HepG2 (cell line): ENCODE measurements at regions not wholly inside any gene's neighbourhood (a gene's known extent, or its start where the extent isn't known, plus 50 kb on each side); places are given as distances from the start of the nearest gene placed in this dataset.

Experiments
- ATAC-seq: fragments of 200-7000 bp; cut with Tn5 transposase; 3 replicates; pipeline ENCODE4 v1.9.1; 2020; ENCODE audit warnings: mild to moderate bottlenecking, moderate library complexity
- BruUV-seq: library from RNA; stranded (reverse); fragments of 400-500 nt; replicated peaks from 2 replicates; lab custom pipeline; 2021; lab: Mats Ljungman, UMichigan
- CTCF ChIA-PET: fragments of 300-600 bp; formaldehyde crosslinking; extraction: SDS; loops from one replicate; lab custom pipeline; 2021; ENCODE audit warnings: low total read pairs, inconsistent platforms, low intra/inter-chr PET ratio; lab: Yijun Ruan, JAX
- POLR2A ChIA-PET: fragments of 350-600 bp; sonication (Branson Sonifier 250); formaldehyde crosslinking; loops from one replicate; lab custom pipeline; 2020; ENCODE audit warnings: antibody characterized with exemption, inconsistent platforms; lab: Yijun Ruan, JAX
- DNase-seq: peaks from one replicate; pipeline ENCODE4 v3.0.0-alpha.2; 2015; ENCODE audit warnings: low spot score
- FAIRE-seq: peaks from 3 replicates; lab custom pipeline; 2011; peaks lifted over from hg19 to GRCh38; lab: Jason Lieb, UNC
- H2AFZ ChIP-seq: one replicate; pipeline ENCODE4 v1.6.1; 2011; ENCODE audit warnings: low read length, inconsistent platforms
- H3K27ac ChIP-seq: fragments of 300-600 bp; 3 replicates; pipeline ENCODE4 v1.8.0; 2011; ENCODE audit warnings: mixed run types, mild to moderate bottlenecking, mixed read lengths, low read length, inconsistent platforms; ENCODE audit not compliant: insufficient read depth; ENCODE audit errors: extremely low read length
- H3K27me3 ChIP-seq, 2 experiments: fragments of 200-600 bp in 1 of 2; 2 replicates in 1 of 2; 3 replicates in 1 of 2; pipeline versions ENCODE4 v1.6.0 to v1.8.0; 2011; ENCODE audit warnings: low read length in 2 of 2, mild to moderate bottlenecking in 2 of 2, moderate library complexity in 2 of 2, inconsistent platforms in 1 of 2; ENCODE audit not compliant: insufficient read depth in 2 of 2, control insufficient read depth in 1 of 2
- H3K36me3 ChIP-seq, 2 experiments: fragments of 200-600 bp in 1 of 2; replicated peaks in 1 of 2; 2 replicates in 1 of 2; 3 replicates in 1 of 2; pipeline versions ENCODE4 v1.5.1 to v1.8.0; 2011; ENCODE audit warnings: low read length in 2 of 2, inconsistent platforms in 1 of 2; ENCODE audit not compliant: insufficient read depth in 2 of 2, control insufficient read depth in 1 of 2
- H3K4me1 ChIP-seq: 2 replicates; pipeline ENCODE4 v1.5.1; 2012; ENCODE audit warnings: low read length, inconsistent platforms; ENCODE audit not compliant: insufficient read depth
- H3K4me2 ChIP-seq: 2 replicates; pipeline ENCODE4 v1.6.0; 2011; ENCODE audit warnings: low read depth, low read length, inconsistent platforms
- H3K4me3 ChIP-seq, 3 experiments: fragments of 200-600 bp in 1 of 3; sonication (generic), shearing (Covaris generic) in 1 of 3; replicated peaks in 1 of 3; 2 replicates each; pipeline ENCODE4 v1.5.1; 2011 to 2016; ENCODE audit warnings: low read length in 3 of 3, inconsistent platforms in 2 of 3, low read depth in 2 of 3, mild to moderate bottlenecking in 2 of 3, control low read depth in 1 of 3, mixed read lengths in 1 of 3; ENCODE audit not compliant: insufficient read depth in 1 of 3
- H3K79me2 ChIP-seq: one replicate; pipeline ENCODE4 v1.6.1; 2011; ENCODE audit warnings: low read length, inconsistent platforms; ENCODE audit not compliant: insufficient read depth
- H3K9ac ChIP-seq: 2 replicates; pipeline ENCODE4 v1.6.0; 2011; ENCODE audit warnings: mild to moderate bottlenecking, low read depth, low read length, inconsistent platforms; ENCODE audit not compliant: insufficient read depth
- H3K9me3 ChIP-seq: 2 replicates; pipeline ENCODE4 v1.5.1; 2012; ENCODE audit warnings: mild to moderate bottlenecking, low read length
- H4K20me1 ChIP-seq: 2 replicates; pipeline ENCODE4 v1.6.0; 2011; ENCODE audit warnings: inconsistent platforms, mild to moderate bottlenecking, low read length, moderate library complexity; ENCODE audit not compliant: insufficient read depth
- DMAP1 ChIP-seq: IDR thresholded peaks from 2 replicates; pipeline ENCODE4 v1.6.1; 2016
- HDAC6 ChIP-seq: fragments of 200-600 bp; sonication (generic); IDR thresholded peaks from 2 replicates; pipeline ENCODE4 v1.7.0; 2017; ENCODE audit warnings: mild to moderate bottlenecking, antibody characterized with exemption, low read length, low read depth
- JUN ChIP-seq: sonication (generic); formaldehyde crosslinking; IDR thresholded peaks from 2 replicates; pipeline ENCODE4 v1.4.0; 2020; ENCODE audit warnings: mild to moderate bottlenecking, missing genetic modification reagents
- PAX8 ChIP-seq: sonication (generic); formaldehyde crosslinking; IDR thresholded peaks from 2 replicates; pipeline ENCODE4 v1.8.0; 2022; ENCODE audit warnings: mild to moderate bottlenecking, missing genetic modification reagents, borderline replicate concordance
- PTBP1 ChIP-seq: fragments of 200-400 bp; formaldehyde crosslinking; IDR thresholded peaks from 2 replicates; pipeline ENCODE4 v1.6.1; 2018; ENCODE audit warnings: low read length, low read depth; ENCODE audit not compliant: poor library complexity, severe bottlenecking
- RFXANK ChIP-seq: IDR thresholded peaks from 2 replicates; pipeline ENCODE4 v1.6.1; 2016
- SIN3A ChIP-seq: IDR thresholded peaks from 2 replicates; pipeline ENCODE4 v1.6.1; 2011; ENCODE audit warnings: low read depth, mild to moderate bottlenecking, control low read depth, low read length, borderline replicate concordance
- U2AF2 ChIP-seq: fragments of 200-400 bp; formaldehyde crosslinking; IDR thresholded peaks from 2 replicates; pipeline ENCODE4 v1.6.1; 2017; ENCODE audit warnings: low read depth, mild to moderate bottlenecking, low read length
- ZNF30 ChIP-seq: sonication (generic); formaldehyde crosslinking; IDR thresholded peaks from 2 replicates; pipeline ENCODE4 v1.5.0; 2020; ENCODE audit warnings: mild to moderate bottlenecking, missing genetic modification reagents
- ZNF484 ChIP-seq: sonication (generic); formaldehyde crosslinking; IDR thresholded peaks from 2 replicates; pipeline ENCODE4 v1.5.1; 2020; ENCODE audit warnings: mild to moderate bottlenecking, low read depth, missing genetic modification reagents, borderline replicate concordance
- ZNF891 ChIP-seq: sonication (generic); formaldehyde crosslinking; IDR thresholded peaks from 2 replicates; pipeline ENCODE4 v1.5.0; 2020; ENCODE audit warnings: mild to moderate bottlenecking, missing genetic modification reagents
- WGBS: methylation state at CpG from one replicate; pipeline ENCODE4 v1.1.6; 2017; ENCODE audit warnings: low lambda C conversion rate; 5-methylcytosine and 5-hydroxymethylcytosine counted together
- in situ Hi-C: cut with HindIII; loops from 2 replicates; pipeline ENCODE4 v1.10.0; 2017; ENCODE audit warnings: low pct_unique_long_range_greater_than_20kb; ENCODE audit not compliant: extremely low pct_ligation_motif_present
- intact Hi-C: fragments of 100-400 bp; cut with micrococcal nuclease; formaldehyde crosslinking; loops from one replicate; pipeline ENCODE4 v1.10.0; 2022; ENCODE audit not compliant: unreplicated experiment
- TF ChIP-seq, protein P1 (sequence below): sonication (generic); formaldehyde crosslinking; IDR thresholded peaks from 2 replicates; pipeline ENCODE4 v1.5.1; 2020; ENCODE audit warnings: missing genetic modification reagents, mild to moderate bottlenecking, borderline replicate concordance
- TF ChIP-seq, protein P2 (sequence below): sonication (generic); formaldehyde crosslinking; IDR thresholded peaks from 2 replicates; pipeline ENCODE4 v1.4.0; 2020; ENCODE audit warnings: mild to moderate bottlenecking, missing genetic modification reagents
- TF ChIP-seq, protein P3 (sequence below): sonication (generic); formaldehyde crosslinking; IDR thresholded peaks from 2 replicates; pipeline ENCODE4 v1.5.1; 2020; ENCODE audit warnings: mild to moderate bottlenecking, missing genetic modification reagents, borderline replicate concordance

DNA sequence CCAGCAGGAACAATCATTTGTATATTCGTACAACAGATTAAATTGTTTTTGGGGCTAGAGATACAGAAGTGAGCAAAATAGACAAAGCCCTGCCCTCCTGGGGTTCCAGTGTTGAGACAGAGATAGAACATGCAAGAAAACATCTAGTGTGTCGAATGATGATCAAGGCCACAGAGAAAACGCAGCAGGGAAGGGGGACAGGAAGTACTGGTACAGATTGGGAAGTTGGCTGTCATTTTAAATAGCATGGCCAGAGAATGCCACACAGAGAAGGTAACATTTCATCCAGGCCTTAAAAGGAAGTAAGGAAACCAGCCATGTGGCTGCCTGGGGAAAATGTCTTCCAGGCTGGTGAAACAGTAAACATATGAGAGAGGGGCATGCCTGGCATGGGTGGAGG lies 202.6 kb upstream of the MYLIP start:
- H3K9ac ChIP-seq: no peak overlapping the region
- peaks cover 0 to 3% of the 10 kb centered on the region in 2 experiments; a peak in 2 of 5 replicates for H3K27me3 ChIP-seq
- H3K27ac ChIP-seq: no peak overlapping the region
- H3K4me3 ChIP-seq: no peak overlapping the region
- FAIRE-seq (no peak), DNase-seq (no peak), ATAC-seq (no peak)
- 2% methylated on average over 3 of the region's 3 CpGs for WGBS
- in situ Hi-C loops (no loop called here), intact Hi-C loops (no loop called here)
- H2AFZ ChIP-seq: no peak overlapping the region
- H3K4me1 ChIP-seq: no peaks in the 10 kb centered on the region
- no peaks in the 10 kb centered on the region for H3K79me2 ChIP-seq
- BruUV-seq: no TSS peak
- H3K9me3 ChIP-seq: no peaks in the 10 kb centered on the region
- ChIA-PET POLR2A (no interaction called here), CTCF (no interaction called here)
- no peak overlapping the region for H3K4me2 ChIP-seq
- H4K20me1 ChIP-seq: no peaks in the 10 kb centered on the region
- H3K36me3 ChIP-seq: no peaks in the 10 kb centered on the region
- TF ChIP-seq, protein P1, sequence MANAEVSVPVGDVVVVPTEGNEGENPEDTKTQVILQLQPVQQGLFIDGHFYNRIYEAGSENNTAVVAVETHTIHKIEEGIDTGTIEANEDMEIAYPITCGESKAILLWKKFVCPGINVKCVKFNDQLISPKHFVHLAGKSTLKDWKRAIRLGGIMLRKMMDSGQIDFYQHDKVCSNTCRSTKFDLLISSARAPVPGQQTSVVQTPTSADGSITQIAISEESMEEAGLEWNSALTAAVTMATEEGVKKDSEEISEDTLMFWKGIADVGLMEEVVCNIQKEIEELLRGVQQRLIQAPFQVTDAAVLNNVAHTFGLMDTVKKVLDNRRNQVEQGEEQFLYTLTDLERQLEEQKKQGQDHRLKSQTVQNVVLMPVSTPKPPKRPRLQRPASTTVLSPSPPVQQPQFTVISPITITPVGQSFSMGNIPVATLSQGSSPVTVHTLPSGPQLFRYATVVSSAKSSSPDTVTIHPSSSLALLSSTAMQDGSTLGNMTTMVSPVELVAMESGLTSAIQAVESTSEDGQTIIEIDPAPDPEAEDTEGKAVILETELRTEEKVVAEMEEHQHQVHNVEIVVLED (CRISPR knock-in tag): no peak
- TF ChIP-seq PTBP1 (no peak), SIN3A (no peak), ZNF484 (CRISPR knock-in tag) (no peak), ZNF891 (CRISPR knock-in tag) (no peak), JUN (CRISPR knock-in tag) (no peak), RFXANK (no peak), U2AF2 (no peak), PAX8 (no peak), DMAP1 (CRISPR knock-in tag) (no peak), ZNF30 (CRISPR knock-in tag) (no peak), HDAC6 (no peak)
- TF ChIP-seq, protein P2, sequence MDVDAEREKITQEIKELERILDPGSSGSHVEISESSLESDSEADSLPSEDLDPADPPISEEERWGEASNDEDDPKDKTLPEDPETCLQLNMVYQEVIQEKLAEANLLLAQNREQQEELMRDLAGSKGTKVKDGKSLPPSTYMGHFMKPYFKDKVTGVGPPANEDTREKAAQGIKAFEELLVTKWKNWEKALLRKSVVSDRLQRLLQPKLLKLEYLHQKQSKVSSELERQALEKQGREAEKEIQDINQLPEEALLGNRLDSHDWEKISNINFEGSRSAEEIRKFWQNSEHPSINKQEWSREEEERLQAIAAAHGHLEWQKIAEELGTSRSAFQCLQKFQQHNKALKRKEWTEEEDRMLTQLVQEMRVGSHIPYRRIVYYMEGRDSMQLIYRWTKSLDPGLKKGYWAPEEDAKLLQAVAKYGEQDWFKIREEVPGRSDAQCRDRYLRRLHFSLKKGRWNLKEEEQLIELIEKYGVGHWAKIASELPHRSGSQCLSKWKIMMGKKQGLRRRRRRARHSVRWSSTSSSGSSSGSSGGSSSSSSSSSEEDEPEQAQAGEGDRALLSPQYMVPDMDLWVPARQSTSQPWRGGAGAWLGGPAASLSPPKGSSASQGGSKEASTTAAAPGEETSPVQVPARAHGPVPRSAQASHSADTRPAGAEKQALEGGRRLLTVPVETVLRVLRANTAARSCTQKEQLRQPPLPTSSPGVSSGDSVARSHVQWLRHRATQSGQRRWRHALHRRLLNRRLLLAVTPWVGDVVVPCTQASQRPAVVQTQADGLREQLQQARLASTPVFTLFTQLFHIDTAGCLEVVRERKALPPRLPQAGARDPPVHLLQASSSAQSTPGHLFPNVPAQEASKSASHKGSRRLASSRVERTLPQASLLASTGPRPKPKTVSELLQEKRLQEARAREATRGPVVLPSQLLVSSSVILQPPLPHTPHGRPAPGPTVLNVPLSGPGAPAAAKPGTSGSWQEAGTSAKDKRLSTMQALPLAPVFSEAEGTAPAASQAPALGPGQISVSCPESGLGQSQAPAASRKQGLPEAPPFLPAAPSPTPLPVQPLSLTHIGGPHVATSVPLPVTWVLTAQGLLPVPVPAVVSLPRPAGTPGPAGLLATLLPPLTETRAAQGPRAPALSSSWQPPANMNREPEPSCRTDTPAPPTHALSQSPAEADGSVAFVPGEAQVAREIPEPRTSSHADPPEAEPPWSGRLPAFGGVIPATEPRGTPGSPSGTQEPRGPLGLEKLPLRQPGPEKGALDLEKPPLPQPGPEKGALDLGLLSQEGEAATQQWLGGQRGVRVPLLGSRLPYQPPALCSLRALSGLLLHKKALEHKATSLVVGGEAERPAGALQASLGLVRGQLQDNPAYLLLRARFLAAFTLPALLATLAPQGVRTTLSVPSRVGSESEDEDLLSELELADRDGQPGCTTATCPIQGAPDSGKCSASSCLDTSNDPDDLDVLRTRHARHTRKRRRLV: no peak
- TF ChIP-seq, protein P3, sequence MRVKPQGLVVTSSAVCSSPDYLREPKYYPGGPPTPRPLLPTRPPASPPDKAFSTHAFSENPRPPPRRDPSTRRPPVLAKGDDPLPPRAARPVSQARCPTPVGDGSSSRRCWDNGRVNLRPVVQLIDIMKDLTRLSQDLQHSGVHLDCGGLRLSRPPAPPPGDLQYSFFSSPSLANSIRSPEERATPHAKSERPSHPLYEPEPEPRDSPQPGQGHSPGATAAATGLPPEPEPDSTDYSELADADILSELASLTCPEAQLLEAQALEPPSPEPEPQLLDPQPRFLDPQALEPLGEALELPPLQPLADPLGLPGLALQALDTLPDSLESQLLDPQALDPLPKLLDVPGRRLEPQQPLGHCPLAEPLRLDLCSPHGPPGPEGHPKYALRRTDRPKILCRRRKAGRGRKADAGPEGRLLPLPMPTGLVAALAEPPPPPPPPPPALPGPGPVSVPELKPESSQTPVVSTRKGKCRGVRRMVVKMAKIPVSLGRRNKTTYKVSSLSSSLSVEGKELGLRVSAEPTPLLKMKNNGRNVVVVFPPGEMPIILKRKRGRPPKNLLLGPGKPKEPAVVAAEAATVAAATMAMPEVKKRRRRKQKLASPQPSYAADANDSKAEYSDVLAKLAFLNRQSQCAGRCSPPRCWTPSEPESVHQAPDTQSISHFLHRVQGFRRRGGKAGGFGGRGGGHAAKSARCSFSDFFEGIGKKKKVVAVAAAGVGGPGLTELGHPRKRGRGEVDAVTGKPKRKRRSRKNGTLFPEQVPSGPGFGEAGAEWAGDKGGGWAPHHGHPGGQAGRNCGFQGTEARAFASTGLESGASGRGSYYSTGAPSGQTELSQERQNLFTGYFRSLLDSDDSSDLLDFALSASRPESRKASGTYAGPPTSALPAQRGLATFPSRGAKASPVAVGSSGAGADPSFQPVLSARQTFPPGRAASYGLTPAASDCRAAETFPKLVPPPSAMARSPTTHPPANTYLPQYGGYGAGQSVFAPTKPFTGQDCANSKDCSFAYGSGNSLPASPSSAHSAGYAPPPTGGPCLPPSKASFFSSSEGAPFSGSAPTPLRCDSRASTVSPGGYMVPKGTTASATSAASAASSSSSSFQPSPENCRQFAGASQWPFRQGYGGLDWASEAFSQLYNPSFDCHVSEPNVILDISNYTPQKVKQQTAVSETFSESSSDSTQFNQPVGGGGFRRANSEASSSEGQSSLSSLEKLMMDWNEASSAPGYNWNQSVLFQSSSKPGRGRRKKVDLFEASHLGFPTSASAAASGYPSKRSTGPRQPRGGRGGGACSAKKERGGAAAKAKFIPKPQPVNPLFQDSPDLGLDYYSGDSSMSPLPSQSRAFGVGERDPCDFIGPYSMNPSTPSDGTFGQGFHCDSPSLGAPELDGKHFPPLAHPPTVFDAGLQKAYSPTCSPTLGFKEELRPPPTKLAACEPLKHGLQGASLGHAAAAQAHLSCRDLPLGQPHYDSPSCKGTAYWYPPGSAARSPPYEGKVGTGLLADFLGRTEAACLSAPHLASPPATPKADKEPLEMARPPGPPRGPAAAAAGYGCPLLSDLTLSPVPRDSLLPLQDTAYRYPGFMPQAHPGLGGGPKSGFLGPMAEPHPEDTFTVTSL (CRISPR knock-in tag): no peak
